BE2C (cell line): ENCODE measurements at regions not wholly inside any gene's neighbourhood (a gene's known extent, or its start where the extent isn't known, plus 50 kb on each side); places are given as distances from the start of the nearest gene placed in this dataset.

Experiments used
- DNase-seq: peaks from one replicate; pipeline ENCODE4 v3.0.0-alpha.2; 2020
- H3K27me3 ChIP-seq: fragments of 250-450 bp; sonication (Bioruptor Pico); 2 replicates; pipeline ENCODE4 v1.5.1; 2020; ENCODE audit warnings: mild to moderate bottlenecking
- H3K36me3 ChIP-seq: fragments of 250-450 bp; sonication (Bioruptor Pico); 2 replicates; pipeline ENCODE4 v1.5.1; 2020; ENCODE audit warnings: mild to moderate bottlenecking
- H3K4me1 ChIP-seq: fragments of 250-450 bp; sonication (Bioruptor Pico); 2 replicates; pipeline ENCODE4 v1.5.1; 2020
- H3K4me3 ChIP-seq: 2 replicates; pipeline ENCODE4 v1.5.1; 2011; ENCODE audit warnings: low read depth, low read length
- H3K9me3 ChIP-seq: fragments of 250-450 bp; sonication (Bioruptor Pico); 2 replicates; pipeline ENCODE4 v1.5.1; 2020
- CTCF ChIP-seq: IDR thresholded peaks from 2 replicates; pipeline ENCODE4 v1.5.1; 2012; ENCODE audit warnings: mild to moderate bottlenecking, low read depth, low read length

- H3K4me3 ChIP-seq = no peak overlapping the region
- H3K36me3 ChIP-seq = no peaks in the 10 kb centered on the region
- DNase-seq = no peak
- no peak for TF ChIP-seq CTCF
- H3K27me3 ChIP-seq = peaks cover 23% of the 10 kb centered on the region
- H3K4me1 ChIP-seq = no peaks in the 10 kb centered on the region
- H3K9me3 ChIP-seq = no peaks in the 10 kb centered on the region
Measured at GRCh38 chr6:1226277-1227099, 85.4 kb upstream of the FOXQ1 start.

GRCh38 chr6:1224514-1224913 is 87.4 kb upstream of the FOXQ1 start:
- Histone ChIP-seq H3K4me1 (no peaks in the 10 kb centered on the region), H3K27me3 (peaks cover 23% of the 10 kb centered on the region), H3K9me3 (no peaks in the 10 kb centered on the region), H3K36me3 (no peaks in the 10 kb centered on the region), H3K4me3 (no peak overlapping the region)
- TF ChIP-seq CTCF = no peak
- no peak for DNase-seq

GRCh38 chr6:1222728-1223595 is 88.9 kb upstream of the FOXQ1 start:
- H3K27me3 ChIP-seq = peaks cover 26% of the 10 kb centered on the region
- H3K9me3 ChIP-seq = no peaks in the 10 kb centered on the region
- no peak overlapping the region for H3K4me3 ChIP-seq
- no peak for TF ChIP-seq CTCF
- H3K4me1 ChIP-seq = no peaks in the 10 kb centered on the region
- DNase-seq = no peak
- no peaks in the 10 kb centered on the region for H3K36me3 ChIP-seq

- H3K27me3 ChIP-seq = peaks cover 19% of the 10 kb centered on the region
- H3K36me3 ChIP-seq = no peaks in the 10 kb centered on the region
- no peaks in the 10 kb centered on the region for H3K4me1 ChIP-seq
- no peak for TF ChIP-seq CTCF
- no peak for DNase-seq
- no peaks in the 10 kb centered on the region for H3K9me3 ChIP-seq
- H3K4me3 ChIP-seq = no peak overlapping the region
Measured at GRCh38 chr6:1217396-1217795, 94.5 kb upstream of the FOXQ1 start.

- Histone ChIP-seq H3K4me3 (no peak overlapping the region), H3K36me3 (no peaks in the 10 kb centered on the region), H3K9me3 (no peaks in the 10 kb centered on the region), H3K27me3 (peaks cover 16% of the 10 kb centered on the region), H3K4me1 (no peaks in the 10 kb centered on the region)
- DNase-seq = no peak
- no peak for TF ChIP-seq CTCF
Measured at GRCh38 chr6:1216488-1216974, 95.4 kb upstream of the FOXQ1 start.
